ENCODE measurements at regions not wholly inside any gene's neighbourhood (a gene's known extent, or its start where the extent isn't known, plus 50 kb on each side); places are given as distances from the start of the nearest gene placed in this dataset.

DNA sequence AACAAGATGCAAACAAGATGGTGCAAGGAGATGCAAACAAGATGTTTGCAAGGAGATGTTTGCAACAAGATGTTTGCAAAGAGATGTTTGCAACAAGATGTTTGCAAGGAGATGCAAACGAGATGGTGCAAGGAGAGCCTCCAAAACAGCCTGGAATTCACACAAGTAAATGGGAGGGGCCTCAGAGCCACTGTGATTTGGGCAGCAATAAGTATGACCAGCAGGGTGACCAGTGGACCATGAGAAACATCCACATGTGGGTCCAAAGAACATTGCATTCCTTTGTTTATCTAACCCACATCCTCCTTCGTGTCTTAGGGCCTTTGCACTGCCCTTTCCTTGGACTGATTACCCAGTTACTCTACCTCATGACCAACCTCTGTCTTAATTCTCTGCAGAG is 162.9 kb downstream of the PLPP3 start:
- H3K27ac ChIP-seq (ENCODE audit: low read length): no peak overlapping the region
- H3K9me3 ChIP-seq (ENCODE audit: insufficient read depth, low read length): no peaks in the 10 kb centered on the region
- no peak overlapping the region for H2AFZ ChIP-seq (ENCODE audit: low read depth, low read length)
- no peaks in the 10 kb centered on the region for H4K20me1 ChIP-seq (ENCODE audit: insufficient read depth, low read length)
- no peak overlapping the region for H3K9ac ChIP-seq (ENCODE audit: low read length)
- no peaks in the 10 kb centered on the region for H3K27me3 ChIP-seq (ENCODE audit: low read depth, low read length)
- no peak overlapping the region for H3K4me3 ChIP-seq (ENCODE audit: low read length)
- TF ChIP-seq, protein P1, sequence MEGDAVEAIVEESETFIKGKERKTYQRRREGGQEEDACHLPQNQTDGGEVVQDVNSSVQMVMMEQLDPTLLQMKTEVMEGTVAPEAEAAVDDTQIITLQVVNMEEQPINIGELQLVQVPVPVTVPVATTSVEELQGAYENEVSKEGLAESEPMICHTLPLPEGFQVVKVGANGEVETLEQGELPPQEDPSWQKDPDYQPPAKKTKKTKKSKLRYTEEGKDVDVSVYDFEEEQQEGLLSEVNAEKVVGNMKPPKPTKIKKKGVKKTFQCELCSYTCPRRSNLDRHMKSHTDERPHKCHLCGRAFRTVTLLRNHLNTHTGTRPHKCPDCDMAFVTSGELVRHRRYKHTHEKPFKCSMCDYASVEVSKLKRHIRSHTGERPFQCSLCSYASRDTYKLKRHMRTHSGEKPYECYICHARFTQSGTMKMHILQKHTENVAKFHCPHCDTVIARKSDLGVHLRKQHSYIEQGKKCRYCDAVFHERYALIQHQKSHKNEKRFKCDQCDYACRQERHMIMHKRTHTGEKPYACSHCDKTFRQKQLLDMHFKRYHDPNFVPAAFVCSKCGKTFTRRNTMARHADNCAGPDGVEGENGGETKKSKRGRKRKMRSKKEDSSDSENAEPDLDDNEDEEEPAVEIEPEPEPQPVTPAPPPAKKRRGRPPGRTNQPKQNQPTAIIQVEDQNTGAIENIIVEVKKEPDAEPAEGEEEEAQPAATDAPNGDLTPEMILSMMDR (IDR thresholded peaks at IDR 0.05; ENCODE audit: low read depth, low read length): no peak
- TF ChIP-seq EZH2phosphoT487 (IDR thresholded peaks at IDR 0.05; ENCODE audit: low read depth): no peak
- no peaks in the 10 kb centered on the region for H3K79me2 ChIP-seq (ENCODE audit: low read length)
- no peak overlapping the region for H3K4me2 ChIP-seq (ENCODE audit: low read length)
- H3K36me3 ChIP-seq (replicated peaks; ENCODE audit: low read depth, low read length): no peaks in the 10 kb centered on the region
- H3K4me1 ChIP-seq (ENCODE audit: low read length): no peaks in the 10 kb centered on the region

DNA sequence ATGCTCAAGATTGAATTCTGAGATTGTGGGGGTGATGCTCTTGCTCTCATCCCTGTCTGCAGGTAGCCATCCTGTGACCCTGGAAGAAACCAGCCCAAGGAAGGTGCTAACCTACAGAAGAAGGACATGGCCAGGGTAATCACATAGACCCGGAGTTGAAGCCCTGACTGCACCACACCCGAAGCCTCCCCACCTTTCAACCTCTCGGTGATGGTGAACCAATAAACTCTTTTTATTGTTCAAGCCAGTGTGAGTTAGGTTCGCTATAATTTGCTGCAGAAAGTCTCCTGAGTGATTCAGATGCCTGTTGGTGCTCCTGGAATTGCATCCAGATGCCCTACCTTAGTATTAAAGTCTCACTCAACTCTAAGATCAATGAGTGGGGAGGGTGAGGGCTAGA is 163.6 kb downstream of the PLPP3 start:
- H2AFZ ChIP-seq (ENCODE audit: low read depth, low read length): no peak overlapping the region
- no peak overlapping the region for H3K4me3 ChIP-seq (ENCODE audit: low read length)
- H3K79me2 ChIP-seq (ENCODE audit: low read length): no peaks in the 10 kb centered on the region
- H3K27me3 ChIP-seq (ENCODE audit: low read depth, low read length): no peaks in the 10 kb centered on the region
- no peak overlapping the region for H3K9ac ChIP-seq (ENCODE audit: low read length)
- H4K20me1 ChIP-seq (ENCODE audit: insufficient read depth, low read length): no peaks in the 10 kb centered on the region
- no peaks in the 10 kb centered on the region for H3K9me3 ChIP-seq (ENCODE audit: insufficient read depth, low read length)
- H3K27ac ChIP-seq (ENCODE audit: low read length): no peak overlapping the region
- no peaks in the 10 kb centered on the region for H3K36me3 ChIP-seq (replicated peaks; ENCODE audit: low read depth, low read length)
- no peak overlapping the region for H3K4me2 ChIP-seq (ENCODE audit: low read length)
- H3K4me1 ChIP-seq (ENCODE audit: low read length): no peaks in the 10 kb centered on the region
- TF ChIP-seq EZH2phosphoT487 (IDR thresholded peaks at IDR 0.05; ENCODE audit: low read depth): no peak
- TF ChIP-seq, protein P1 (IDR thresholded peaks at IDR 0.05; ENCODE audit: low read depth, low read length): no peak

DNA sequence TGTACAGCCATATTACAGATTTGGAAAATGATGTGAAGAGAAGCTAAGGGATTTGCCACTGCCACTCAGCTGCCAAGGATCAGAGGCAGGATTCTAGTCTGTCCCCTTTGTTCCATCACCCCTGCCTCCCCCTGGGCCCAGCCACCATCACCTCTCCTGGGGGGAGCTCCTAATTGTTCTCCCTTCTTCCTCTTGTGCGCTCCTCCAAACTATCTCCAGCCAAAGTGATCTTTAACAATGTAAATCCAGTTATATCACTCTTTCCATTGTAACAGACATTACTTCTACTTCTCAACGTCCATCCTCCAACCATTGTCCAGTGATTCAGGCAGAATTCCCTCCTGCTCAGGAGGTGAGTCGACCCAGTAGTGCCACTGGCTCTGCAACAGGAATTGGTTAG is 164.1 kb downstream of the PLPP3 start:
- no peak overlapping the region for H3K9ac ChIP-seq (ENCODE audit: low read length)
- H4K20me1 ChIP-seq (ENCODE audit: insufficient read depth, low read length): no peaks in the 10 kb centered on the region
- no peaks in the 10 kb centered on the region for H3K9me3 ChIP-seq (ENCODE audit: insufficient read depth, low read length)
- H3K4me2 ChIP-seq (ENCODE audit: low read length): no peak overlapping the region
- H3K79me2 ChIP-seq (ENCODE audit: low read length): no peaks in the 10 kb centered on the region
- H3K27me3 ChIP-seq (ENCODE audit: low read depth, low read length): no peaks in the 10 kb centered on the region
- no peak overlapping the region for H2AFZ ChIP-seq (ENCODE audit: low read depth, low read length)
- no peak for TF ChIP-seq EZH2phosphoT487 (IDR thresholded peaks at IDR 0.05; ENCODE audit: low read depth)
- TF ChIP-seq, protein P1 (IDR thresholded peaks at IDR 0.05; ENCODE audit: low read depth, low read length): no peak
- no peak overlapping the region for H3K27ac ChIP-seq (ENCODE audit: low read length)
- H3K4me3 ChIP-seq (ENCODE audit: low read length): no peak overlapping the region
- H3K4me1 ChIP-seq (ENCODE audit: low read length): no peaks in the 10 kb centered on the region
- no peaks in the 10 kb centered on the region for H3K36me3 ChIP-seq (replicated peaks; ENCODE audit: low read depth, low read length)

DNA sequence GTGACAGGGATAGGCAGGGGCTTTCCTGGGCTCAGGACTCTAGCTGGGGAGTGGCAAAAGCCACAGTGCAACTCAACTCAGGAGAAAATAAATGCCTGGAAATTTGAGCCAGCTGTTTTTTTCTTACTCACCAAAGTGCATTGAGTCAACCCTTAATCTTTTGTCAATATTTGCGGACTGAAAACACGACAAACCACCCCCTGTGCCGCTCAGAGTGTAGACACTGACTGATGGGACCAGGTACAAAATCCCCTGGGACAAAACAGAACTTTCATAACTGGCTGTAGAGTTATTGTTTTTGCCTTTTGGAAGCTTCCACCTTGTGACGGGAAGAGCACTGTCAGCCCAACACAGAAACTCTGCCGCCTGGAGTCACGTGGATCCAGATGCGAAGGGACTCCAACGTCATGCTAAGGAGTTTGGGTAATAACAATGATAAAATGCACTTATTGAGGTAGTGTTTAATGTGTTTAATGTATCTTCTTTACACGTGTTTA is 164.6 kb downstream of the PLPP3 start:
- TF ChIP-seq, protein P1 (IDR thresholded peaks at IDR 0.05; ENCODE audit: low read depth, low read length): no peak
- Histone ChIP-seq H4K20me1 (ENCODE audit: insufficient read depth, low read length) (no peaks in the 10 kb centered on the region), H3K27ac (ENCODE audit: low read length) (no peak overlapping the region), H3K4me3 (ENCODE audit: low read length) (no peak overlapping the region), H3K9ac (ENCODE audit: low read length) (no peak overlapping the region), H3K9me3 (ENCODE audit: insufficient read depth, low read length) (no peaks in the 10 kb centered on the region), H3K27me3 (ENCODE audit: low read depth, low read length) (no peaks in the 10 kb centered on the region), H3K4me2 (ENCODE audit: low read length) (no peak overlapping the region), H3K36me3 (replicated peaks; ENCODE audit: low read depth, low read length) (no peaks in the 10 kb centered on the region), H3K4me1 (ENCODE audit: low read length) (no peaks in the 10 kb centered on the region), H2AFZ (ENCODE audit: low read depth, low read length) (no peak overlapping the region), H3K79me2 (ENCODE audit: low read length) (no peaks in the 10 kb centered on the region)

All from OCI-LY3 (cell line).